ENCODE measurements at regions not wholly inside any gene's neighbourhood (a gene's known extent, or its start where the extent isn't known, plus 50 kb on each side); places are given as distances from the start of the nearest gene placed in this dataset.

- no peak for TF ChIP-seq CTCF (IDR thresholded peaks at IDR 0.05)
- TF ChIP-seq POLR2A (IDR thresholded peaks at IDR 0.05) = no peak
- TF ChIP-seq EP300 (IDR thresholded peaks at IDR 0.05) = no peak
- no peak for TF ChIP-seq POLR2AphosphoS5 (IDR thresholded peaks at IDR 0.05)
- 79% methylated on average over 5 of the region's 5 CpGs for WGBS
- Histone ChIP-seq H3K27ac (no peak overlapping the region), H3K36me3 (no peaks in the 10 kb centered on the region), H3K9me3 (no peaks in the 10 kb centered on the region), H3K4me3 (no peak overlapping the region), H3K4me1 (no peaks in the 10 kb centered on the region), H3K27me3 (no peaks in the 10 kb centered on the region)
- no peak for DNase-seq (ENCODE audit: low spot score in 2 of 2)
These were observed 350.2 kb downstream of the CYRIA start for GRCh38 chr2:16315458-16315835.

GRCh38 chr2:16314691-16315457, 350.8 kb downstream of the CYRIA start:
- H3K36me3 ChIP-seq = no peaks in the 10 kb centered on the region
- 85% methylated on average over 8 of the region's 8 CpGs for WGBS
- no peaks in the 10 kb centered on the region for H3K9me3 ChIP-seq
- H3K4me1 ChIP-seq = no peaks in the 10 kb centered on the region
- no peak for DNase-seq (ENCODE audit: low spot score in 2 of 2)
- no peak overlapping the region for H3K4me3 ChIP-seq
- H3K27ac ChIP-seq = no peak overlapping the region
- no peaks in the 10 kb centered on the region for H3K27me3 ChIP-seq
- TF ChIP-seq POLR2A (IDR thresholded peaks at IDR 0.05) = no peak
- no peak for TF ChIP-seq EP300 (IDR thresholded peaks at IDR 0.05)
- no peak for TF ChIP-seq POLR2AphosphoS5 (IDR thresholded peaks at IDR 0.05)

- TF ChIP-seq POLR2AphosphoS5 (IDR thresholded peaks at IDR 0.05) = no peak
- TF ChIP-seq POLR2A (IDR thresholded peaks at IDR 0.05) = no peak
- no peak for TF ChIP-seq CTCF (IDR thresholded peaks at IDR 0.05)
- TF ChIP-seq EP300 (IDR thresholded peaks at IDR 0.05) = no peak
- DNase-seq (ENCODE audit: low spot score in 2 of 2) = no peak
- WGBS = 91% methylated on average over 1 of the region's 1 CpG
These were observed 351.6 kb downstream of the CYRIA start for GRCh38 chr2:16314001-16314400.

GRCh38 chr2:16313235-16313975, 352.2 kb downstream of the CYRIA start:
- Histone ChIP-seq H3K4me3 (no peak overlapping the region), H3K36me3 (no peaks in the 10 kb centered on the region), H3K9me3 (no peaks in the 10 kb centered on the region), H3K27ac (no peak overlapping the region), H3K27me3 (no peaks in the 10 kb centered on the region), H3K4me1 (no peaks in the 10 kb centered on the region)
- no peak for TF ChIP-seq EP300 (IDR thresholded peaks at IDR 0.05)
- no peak for TF ChIP-seq CTCF (IDR thresholded peaks at IDR 0.05)
- no peak for DNase-seq (ENCODE audit: low spot score in 2 of 2)
- 96% methylated on average over 9 of the region's 9 CpGs for WGBS

More at GRCh38 chr2:16314001-16314400, 351.6 kb downstream of the CYRIA start:
- no peak overlapping the region for H3K27ac ChIP-seq
- no peak overlapping the region for H3K4me3 ChIP-seq
- H3K9me3 ChIP-seq = no peaks in the 10 kb centered on the region
- H3K27me3 ChIP-seq = no peaks in the 10 kb centered on the region
- no peaks in the 10 kb centered on the region for H3K36me3 ChIP-seq
- H3K4me1 ChIP-seq = no peaks in the 10 kb centered on the region

GRCh38 chr2:16312771-16313170, 352.9 kb downstream of the CYRIA start:
- no peak for TF ChIP-seq POLR2A (IDR thresholded peaks at IDR 0.05)
- TF ChIP-seq POLR2AphosphoS5 (IDR thresholded peaks at IDR 0.05) = no peak
- no peak for TF ChIP-seq CTCF (IDR thresholded peaks at IDR 0.05)
- H3K27me3 ChIP-seq = no peaks in the 10 kb centered on the region
- no peaks in the 10 kb centered on the region for H3K9me3 ChIP-seq
- H3K27ac ChIP-seq = no peak overlapping the region
- 97% methylated on average over 2 of the region's 2 CpGs for WGBS
- H3K4me1 ChIP-seq = no peaks in the 10 kb centered on the region
- no peaks in the 10 kb centered on the region for H3K36me3 ChIP-seq
- no peak for DNase-seq (ENCODE audit: low spot score in 2 of 2)
- H3K4me3 ChIP-seq = no peak overlapping the region
